Spleen (tissue), 7 donors: ENCODE measurements at regions not wholly inside any gene's neighbourhood (a gene's known extent, or its start where the extent isn't known, plus 50 kb on each side); places are given as distances from the start of the nearest gene placed in this dataset.

Experiments
- POLR2AphosphoS5 ChIP-seq, 3 donors: sonication (generic); formaldehyde crosslinking; IDR thresholded peaks; one replicate each; pipeline ENCODE4 v1.5.1; 2017; ENCODE audit warnings: antibody characterized with exemption in 3 of 3
- TF ChIP-seq, protein P1 (sequence below), 11 experiments: fragments of 200-600 bp in 7 of 11; fragments of 450-650 bp in 4 of 11; sonication (generic) in 4 of 11; IDR thresholded peaks in 8 of 11; conservative IDR thresholded peaks in 3 of 11; 1 replicate in 7 of 11; 2 replicates in 4 of 11; pipeline versions ENCODE4 v1.4.0 to v1.8.0; 2016 to 2021; ENCODE audit warnings: antibody characterized with exemption in 11 of 11, inconsistent platforms in 4 of 11, mild to moderate bottlenecking in 1 of 11
- donor health status: DM: no; HTN: no; CAD: no; lungs with moderate emphysema.
- donor health status: DM: no; HTN: no; CAD: no.
- donor health status: DM: no; HTN: no; CAD: no.

DNA sequence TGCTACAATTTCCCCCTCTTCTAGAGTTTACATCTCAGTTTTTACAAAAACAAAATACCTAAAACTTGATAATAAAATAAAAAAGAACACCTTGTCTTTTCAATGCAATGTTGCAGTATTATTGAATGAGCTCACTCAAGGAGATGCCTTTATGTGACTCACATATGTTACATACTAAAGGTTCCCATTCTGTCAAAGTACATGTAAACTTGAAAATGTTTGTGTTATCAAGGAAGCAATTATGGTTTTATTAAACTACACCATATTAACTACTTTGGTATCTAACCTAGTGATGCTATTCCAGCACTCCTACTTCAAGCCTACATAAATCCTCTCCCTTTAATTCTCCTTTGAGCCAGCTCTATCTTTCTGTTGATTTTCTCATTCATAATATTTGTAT is 658.3 kb downstream of the PTPRC start:
- no peak for TF ChIP-seq POLR2AphosphoS5 (IDR thresholded peaks at IDR 0.05)
- TF ChIP-seq, protein P1, sequence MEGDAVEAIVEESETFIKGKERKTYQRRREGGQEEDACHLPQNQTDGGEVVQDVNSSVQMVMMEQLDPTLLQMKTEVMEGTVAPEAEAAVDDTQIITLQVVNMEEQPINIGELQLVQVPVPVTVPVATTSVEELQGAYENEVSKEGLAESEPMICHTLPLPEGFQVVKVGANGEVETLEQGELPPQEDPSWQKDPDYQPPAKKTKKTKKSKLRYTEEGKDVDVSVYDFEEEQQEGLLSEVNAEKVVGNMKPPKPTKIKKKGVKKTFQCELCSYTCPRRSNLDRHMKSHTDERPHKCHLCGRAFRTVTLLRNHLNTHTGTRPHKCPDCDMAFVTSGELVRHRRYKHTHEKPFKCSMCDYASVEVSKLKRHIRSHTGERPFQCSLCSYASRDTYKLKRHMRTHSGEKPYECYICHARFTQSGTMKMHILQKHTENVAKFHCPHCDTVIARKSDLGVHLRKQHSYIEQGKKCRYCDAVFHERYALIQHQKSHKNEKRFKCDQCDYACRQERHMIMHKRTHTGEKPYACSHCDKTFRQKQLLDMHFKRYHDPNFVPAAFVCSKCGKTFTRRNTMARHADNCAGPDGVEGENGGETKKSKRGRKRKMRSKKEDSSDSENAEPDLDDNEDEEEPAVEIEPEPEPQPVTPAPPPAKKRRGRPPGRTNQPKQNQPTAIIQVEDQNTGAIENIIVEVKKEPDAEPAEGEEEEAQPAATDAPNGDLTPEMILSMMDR (IDR thresholded peaks at IDR 0.05 in 8 of 11, conservative IDR thresholded peaks at IDR 0.05 in 3 of 11) = no peak
